HG03108 (cell line): ENCODE measurements at regions not wholly inside any gene's neighbourhood (a gene's known extent, or its start where the extent isn't known, plus 50 kb on each side); places are given as distances from the start of the nearest gene placed in this dataset.
"Not testable (repeated sequence)": the region's sequence is repeated elsewhere in the genome, so short reads cannot be mapped to it uniquely, and the experiment has no call there.

Experiments used
- ATAC-seq: cut with Tn5 transposase; IDR thresholded peaks from one replicate; pipeline ENCODE4 v1.9.1; 2021; ENCODE audit warnings: moderate library complexity; ENCODE audit not compliant: unreplicated experiment

DNA sequence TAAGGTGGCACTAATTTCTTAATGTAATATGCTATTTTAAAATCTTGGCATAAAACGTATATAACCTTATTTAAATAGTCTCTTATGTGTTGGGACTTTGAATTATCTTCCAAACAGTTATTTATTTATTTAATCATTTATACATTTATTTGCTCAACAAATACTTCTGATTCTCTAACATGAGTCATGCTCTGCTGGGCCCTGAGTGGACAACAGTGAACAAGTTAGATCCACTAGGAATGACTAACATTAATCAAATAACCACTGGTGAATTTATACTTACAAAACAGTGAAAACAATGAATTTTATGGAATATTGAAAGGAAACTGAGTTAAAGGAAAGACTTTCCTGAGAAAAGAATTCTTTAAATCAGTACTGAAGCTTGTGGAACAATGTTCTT is 1257.2 kb upstream of the CHAC2 start:
- ATAC-seq, result no peak

DNA sequence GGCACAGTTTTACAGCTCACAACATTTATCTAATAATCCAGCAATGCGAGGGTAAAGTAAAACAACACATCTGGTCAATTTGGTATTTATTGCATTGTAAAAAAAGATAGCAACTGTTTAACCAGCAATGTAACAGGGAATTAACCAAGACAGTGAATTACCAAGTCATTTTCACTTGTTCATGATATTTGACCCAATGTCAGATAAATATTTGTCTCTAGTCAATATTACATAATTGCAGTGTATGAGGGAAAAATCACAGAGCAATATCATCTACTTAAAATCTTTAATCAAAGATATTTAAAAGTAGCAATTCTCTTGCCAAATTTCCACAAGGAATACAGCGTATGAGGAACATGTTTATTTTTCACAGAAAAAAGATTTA is 1265.1 kb upstream of the CHAC2 start:
- no peak for ATAC-seq

DNA sequence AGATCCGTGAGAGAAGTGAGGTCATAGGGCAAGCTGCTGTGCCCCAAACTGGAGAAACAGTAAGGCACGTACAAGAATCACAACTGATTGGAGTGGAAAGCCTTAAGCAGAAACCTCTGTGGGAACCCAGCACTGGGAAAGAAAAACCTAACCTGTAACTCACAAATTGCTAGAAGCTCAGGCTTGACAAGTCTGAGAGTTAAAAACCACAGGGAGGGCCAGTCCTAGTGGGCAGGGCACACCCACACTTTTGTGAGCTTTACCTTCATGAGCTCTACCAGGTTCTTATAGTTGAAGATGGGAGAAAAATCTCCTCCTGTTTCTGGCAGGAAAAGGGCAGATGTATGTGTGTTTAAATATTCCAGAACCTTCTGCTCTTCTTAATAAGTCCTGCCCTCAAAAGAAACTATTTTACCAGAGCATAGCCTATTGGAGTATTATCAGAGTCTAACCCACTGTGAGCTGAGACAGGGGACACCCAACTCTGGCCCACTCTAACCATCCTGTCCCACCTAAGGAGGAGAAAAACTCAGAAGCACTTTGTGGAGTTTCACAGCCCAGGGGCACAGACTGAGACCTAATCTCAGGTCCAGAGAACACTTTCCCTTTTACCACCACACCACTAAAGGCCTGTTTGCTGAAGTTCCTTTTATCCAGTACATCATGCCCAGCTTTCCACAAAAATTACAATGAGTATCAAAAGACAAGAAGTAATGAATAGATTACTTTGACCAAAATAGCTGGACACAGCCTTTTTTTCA is 1265.7 kb upstream of the CHAC2 start:
- ATAC-seq, result no peak

DNA sequence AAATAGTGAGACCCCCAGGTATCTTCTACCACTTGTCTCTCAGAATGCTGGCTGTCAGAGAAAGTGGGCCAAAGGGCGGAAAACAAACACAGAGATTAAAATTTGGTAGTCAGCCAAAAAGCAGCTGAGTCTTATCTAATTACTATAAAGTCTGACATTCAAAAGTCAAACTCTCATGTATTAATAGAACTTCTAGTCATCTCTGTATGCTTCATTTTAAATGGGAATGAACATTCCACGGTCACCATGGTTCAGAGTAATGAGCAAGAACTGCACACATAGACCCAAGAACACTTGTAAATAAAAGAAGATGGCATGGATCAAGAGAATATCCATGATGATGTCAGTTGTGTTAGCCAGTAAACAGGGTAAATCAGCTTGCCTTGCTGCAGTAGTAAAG is 1267.0 kb upstream of the CHAC2 start:
- ATAC-seq, result no peak

DNA sequence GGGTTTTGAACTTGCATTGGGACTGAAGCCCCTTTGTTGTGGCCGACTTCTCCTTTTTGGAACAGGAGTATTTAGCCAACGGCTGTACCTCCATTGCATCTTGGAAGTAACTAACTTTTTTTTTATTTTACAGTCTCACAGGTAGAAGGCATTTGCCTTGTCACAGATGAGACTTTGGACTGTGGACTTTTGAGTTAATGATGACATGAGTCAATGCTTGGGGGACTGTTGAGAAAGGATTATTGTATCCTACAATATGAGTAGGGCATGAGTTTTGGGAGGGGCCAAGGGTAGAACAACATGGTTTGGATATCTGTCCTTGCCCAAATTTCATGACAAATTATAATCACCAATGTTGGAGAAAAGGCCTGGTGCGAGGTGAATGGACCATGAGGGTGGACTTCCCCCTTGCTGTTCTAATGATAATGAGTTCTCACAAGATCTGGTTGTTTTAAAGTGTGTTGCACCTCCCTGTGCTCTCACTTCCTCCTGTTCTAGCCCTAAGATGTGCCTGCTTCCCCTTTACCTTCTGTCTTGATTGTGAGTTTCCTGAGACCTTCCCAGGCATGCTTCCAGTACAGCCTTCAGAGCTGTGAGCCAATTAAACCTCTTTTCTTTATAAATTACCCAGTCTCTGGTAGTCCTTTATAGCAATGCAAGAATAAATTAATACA is 1269.4 kb upstream of the CHAC2 start:
- no peak for ATAC-seq

DNA sequence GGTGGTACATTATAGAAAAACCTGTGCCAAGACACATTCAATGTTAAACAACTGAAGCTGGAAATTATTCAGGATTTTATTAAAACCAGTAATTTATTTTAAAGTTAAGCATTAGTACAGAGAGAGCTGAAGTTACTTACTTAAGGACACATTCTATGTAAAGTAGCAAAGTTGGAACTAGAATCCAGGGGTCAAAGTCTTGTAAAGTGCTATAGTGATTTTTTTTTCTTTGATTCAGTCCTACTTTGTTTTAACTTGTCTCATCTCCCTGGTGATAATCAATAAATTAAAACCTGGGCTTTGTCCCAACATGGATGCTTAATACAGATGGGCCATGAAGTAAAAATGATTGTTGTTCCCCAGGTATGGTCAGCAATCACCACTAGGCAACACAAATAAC is 1271.8 kb upstream of the CHAC2 start:
- ATAC-seq, result no peak

DNA sequence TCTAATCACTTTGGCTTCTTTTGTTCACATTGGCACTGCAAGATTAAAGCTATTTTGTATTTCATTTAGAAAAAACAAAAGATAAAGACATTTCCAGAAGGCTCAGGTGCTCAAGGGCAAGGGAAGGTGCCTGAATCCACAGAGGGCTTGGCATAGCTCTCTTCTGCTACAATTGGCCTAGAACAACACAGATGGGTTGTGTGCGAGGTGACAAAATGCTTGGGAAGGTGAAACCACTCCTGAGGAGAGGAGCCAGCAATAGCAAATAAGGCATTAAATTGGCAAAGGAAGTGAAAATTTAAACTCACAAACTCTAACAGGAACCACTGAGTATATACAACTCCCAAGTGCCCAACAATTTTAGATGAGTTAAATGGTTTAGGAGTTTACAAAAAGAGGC is 1290.4 kb upstream of the CHAC2 start:
- ATAC-seq, result no peak

DNA sequence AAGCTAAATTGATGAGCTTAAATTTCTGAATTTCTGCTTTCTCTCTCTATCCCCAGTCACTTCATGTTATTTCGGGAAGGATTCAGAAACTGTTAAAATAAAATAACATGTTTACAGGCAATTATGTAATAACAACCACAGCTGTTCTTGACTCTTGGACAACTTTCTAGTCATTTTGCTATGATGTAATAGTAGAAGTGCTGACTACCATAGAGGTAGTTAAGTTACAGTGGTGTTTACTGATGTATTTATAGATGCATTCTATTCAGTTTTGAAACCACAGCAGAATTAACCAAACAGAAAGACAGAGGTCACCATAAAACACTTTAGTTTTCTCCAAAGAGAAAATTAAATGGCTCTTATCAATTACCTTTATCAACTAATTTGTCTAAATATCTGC is 1292.0 kb upstream of the CHAC2 start:
- no peak for ATAC-seq

DNA sequence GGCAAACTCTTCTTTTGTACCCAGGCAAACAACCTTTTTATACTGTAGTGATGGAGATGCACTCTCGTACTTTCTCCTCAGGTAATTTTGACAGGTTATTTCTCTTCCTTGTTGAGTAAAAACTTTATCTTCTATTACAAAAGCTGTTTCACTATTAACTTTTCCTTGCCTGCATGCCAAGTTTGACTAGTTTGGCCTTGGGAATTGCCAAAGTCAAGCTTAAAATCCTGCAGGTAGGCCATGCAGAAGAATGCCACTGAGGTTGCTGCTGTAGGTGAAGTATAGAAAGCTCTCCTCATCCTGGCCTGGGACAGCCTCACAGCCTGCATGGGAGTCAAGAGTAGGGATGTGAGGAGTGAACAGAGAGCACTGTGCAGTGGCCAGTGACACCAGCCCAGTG is 1293.5 kb upstream of the CHAC2 start:
- ATAC-seq, result no peak

DNA sequence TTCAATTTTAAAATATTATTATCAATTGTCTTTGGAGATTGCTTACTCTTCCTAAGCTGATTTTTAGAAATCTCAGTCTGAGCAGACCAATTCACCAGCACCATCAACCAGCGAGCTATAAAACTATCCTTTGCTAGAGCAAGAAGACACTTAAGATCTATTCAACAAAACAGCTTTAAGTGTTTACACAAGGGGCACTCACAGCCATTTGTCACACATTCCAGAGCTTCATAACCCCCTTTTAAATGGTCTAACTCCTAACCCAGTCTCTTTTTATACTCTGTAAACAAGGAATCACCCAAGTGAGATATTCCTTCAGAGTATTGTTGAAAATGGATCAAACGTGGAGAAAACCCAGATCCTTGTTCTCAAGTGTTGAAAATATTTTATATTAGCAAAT is 1294.1 kb upstream of the CHAC2 start:
- ATAC-seq, result no peak

DNA sequence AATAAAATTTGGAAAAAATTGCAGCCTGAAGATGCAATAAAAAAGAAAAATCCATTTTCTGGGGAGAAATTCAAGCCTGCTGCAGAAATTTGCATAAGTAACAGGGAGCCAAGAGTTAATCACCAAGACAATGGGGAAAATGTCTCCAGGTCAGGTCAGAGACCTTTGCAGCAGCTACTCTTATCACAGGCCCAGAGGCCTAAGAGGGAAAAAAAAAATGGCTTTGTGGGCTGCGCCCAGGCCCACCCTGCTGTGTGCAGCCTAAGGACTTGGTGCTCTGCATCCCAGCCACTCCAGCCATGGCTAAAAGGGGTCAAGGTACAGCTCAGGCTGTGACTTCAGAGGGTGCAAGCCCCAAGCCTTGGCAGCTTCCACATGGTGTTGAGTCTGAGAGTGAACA is 1297.1 kb upstream of the CHAC2 start:
- ATAC-seq, result not testable (repeated sequence)

DNA sequence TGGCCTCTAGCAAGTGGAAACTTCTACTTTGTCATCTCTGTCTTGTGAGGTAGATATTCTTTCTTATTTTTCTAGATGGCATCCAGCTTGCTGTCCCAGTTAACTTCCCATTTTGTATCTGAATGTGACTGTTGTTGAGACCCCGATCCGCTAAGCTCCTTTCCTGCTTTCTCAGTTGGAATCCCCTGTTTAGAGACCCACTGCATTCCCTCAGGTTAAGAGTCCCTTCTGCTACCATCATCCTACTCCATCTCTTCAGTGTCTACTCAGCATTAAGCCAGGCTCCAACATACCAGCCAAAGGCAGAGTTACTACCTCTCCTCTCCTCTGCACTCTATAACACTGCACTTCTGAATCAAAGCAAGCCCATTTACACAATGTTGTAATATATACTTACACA is 1300.4 kb upstream of the CHAC2 start:
- ATAC-seq, result no peak

DNA sequence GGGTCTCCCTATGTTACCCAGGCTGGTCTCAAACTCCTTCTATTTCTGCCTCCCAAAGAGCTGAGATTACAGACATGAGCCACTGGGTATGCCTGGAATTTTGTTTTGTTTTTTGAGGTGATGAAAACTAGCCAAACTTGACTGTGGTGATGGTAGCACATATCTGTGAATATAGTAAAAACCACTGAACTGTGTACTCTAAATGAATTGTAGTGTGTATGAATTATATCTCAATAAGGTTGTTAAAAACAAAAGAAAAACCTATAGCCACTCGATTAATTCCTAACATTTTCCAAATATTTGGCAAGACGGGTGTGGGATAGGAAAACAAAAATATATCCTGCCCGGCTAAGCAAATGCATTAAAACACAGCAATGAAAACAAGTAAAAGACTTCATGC is 1302.3 kb upstream of the CHAC2 start:
- no peak for ATAC-seq

DNA sequence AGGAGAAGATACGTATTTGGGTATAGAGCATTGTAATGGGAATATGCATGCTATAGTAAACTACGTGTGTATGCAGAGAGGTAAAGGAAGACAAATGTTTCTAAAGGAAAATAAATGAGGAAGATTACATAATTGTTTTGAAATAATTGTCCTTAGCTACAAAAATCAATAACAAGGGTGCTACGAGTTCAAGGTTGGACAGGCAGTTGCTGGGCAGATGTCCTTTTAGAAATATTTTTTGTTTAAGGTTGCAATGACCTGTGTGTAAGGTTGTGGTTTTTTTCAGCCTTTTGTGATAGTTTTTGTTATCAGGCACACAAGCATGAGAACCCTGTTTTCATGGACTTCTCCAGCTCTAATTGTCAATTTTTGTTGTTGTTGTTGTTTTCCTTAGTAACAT is 1304.1 kb upstream of the CHAC2 start:
- ATAC-seq, result no peak

DNA sequence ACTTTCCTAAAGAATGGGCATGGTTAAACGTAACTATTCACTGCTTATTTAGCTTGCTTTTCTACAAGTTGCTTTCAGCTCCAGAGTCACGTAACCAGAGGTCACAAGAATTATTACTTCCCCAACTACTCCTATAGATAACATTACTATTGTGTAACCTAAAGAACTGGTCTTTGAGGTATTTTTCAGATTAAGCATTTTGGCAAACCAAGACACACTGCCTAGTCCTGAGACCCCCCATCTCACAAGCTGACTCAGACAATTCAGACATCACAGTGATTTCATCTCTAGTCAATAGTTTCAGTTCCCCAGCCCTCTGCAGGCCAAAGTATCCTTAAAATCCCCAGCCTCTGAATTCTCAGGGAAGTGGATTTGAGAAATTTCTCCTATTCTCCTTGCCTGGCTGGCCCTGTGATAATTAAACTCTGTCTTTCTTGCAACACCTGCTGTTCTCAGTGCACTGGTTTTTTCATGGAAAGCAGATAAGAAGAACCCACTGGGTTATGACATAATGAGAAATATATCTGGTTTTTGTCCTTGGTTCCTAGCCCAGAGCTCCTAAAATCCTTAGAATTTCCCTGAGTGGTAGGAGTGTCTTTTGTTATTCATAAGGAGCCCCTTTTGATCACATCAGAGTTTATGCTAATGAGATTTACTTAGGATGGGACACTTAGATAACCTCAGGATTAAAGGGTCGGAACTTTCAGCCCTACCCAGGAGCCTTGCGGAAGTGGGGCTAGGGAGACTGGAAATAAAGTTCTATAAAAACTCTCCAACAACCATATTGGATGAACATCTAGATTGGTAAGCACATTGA is 1310.8 kb upstream of the CHAC2 start:
- no peak for ATAC-seq

DNA sequence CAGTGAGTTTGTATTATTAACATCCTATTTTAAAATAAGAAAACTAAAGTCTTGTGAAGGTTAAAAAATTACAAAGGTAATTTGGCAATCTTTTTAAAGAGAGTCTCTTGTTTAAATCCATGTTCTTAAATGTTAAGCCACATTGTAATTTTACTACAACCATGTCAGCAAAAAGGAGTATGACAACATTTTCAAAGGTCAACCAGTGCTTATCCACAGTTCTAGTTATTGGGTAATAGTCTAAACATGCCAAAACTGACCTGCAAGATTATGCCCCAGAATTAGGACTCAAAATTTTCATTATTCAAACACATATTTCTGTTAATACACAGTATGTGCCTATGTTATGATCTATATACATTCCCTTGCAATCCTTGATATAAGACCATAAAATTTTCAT is 1312.6 kb upstream of the CHAC2 start:
- ATAC-seq, result no peak

DNA sequence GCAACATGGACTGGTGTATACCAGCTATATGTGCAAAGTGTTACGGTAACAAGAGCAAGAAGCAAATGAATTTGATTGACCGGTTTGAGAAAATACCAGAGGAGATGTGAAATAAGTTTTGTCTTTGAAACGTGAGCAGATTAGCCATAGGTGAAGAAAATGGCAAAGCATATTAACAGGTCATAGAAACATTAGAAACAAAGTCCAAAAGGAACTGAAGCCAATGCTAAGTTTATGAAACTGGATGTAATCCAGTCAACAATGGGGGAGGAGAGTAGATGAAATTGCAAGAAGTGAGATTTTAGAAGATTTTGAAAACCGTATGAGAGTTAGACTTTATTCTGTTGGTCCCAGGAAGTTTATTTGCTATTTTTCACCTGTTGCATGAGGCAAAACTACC is 1315.4 kb upstream of the CHAC2 start:
- no peak for ATAC-seq

DNA sequence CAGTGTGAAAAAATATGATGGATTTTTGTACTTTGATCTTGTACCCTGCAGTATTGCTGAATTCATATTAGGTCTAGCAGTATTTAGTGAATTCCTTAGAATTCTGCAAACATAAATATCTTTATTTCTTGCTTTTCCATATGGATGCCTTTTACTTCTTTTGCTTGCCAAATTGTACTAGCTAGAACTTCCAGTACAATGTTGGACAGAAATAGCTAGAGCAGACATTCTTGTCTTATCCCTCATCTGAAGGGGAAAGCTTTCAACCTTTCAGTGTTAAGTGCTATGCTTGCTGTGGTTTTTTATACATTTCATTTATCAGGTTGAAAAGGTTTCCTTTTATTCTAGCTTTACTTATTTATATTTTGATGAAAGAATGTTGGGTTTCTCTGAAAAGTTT is 1321.9 kb upstream of the CHAC2 start:
- ATAC-seq, result no peak

DNA sequence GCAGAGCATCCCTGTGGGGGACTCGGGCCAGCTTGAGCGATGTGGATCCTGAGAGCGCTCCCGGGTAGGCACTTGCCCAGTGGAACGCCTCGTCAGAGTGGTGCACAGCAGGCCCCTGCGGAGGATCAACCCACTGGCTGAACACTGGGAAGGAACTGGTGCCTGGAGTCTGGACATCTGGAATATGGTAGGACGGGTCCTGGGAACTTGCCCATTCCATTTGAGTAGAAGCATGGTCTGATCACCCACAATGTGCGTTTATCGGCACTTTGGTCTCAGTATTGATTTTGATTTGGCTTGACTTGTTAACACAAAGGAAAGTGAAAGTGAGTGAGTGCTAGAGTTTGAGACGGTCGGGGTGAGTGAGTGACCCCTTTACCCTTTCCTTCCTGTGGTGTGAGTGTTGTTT is 1336.2 kb upstream of the CHAC2 start:
- no peak for ATAC-seq

DNA sequence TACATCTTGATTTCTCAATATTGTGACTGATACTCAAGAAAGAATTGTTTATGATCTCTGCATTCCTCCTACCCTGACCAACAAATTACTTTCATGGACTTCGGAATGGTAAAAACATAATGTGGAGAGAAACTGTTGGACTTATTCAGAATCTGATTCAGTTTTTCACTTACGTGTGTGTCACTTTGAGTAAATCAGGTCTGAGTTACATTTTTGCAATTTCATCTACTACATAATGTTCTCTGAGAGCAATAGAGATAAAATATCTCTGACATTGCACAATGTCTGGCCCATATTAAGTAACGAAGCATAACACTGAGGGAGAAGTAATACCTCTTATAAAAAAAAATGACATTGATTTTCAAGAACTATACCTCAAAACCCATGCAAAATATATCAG is 1337.9 kb upstream of the CHAC2 start:
- ATAC-seq, result no peak

DNA sequence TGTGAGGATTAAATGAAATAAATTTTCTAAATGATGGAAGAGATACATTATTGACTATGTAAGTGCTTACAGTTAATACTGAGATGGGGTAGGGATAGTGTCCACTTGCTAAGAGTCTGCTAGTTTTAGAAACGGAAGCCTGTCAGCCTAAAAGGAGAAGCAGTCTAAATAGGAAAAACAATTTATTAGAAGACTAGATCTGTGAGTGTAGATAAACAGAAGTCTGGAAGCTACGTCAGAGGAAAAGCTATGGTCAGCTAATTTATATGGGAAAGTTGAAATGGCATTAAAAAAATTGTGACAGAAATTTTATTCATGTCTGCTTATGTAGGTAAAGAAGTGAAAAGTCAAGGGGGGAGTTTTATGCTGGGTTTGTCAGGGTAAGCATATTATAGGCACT is 1338.4 kb upstream of the CHAC2 start:
- no peak for ATAC-seq

DNA sequence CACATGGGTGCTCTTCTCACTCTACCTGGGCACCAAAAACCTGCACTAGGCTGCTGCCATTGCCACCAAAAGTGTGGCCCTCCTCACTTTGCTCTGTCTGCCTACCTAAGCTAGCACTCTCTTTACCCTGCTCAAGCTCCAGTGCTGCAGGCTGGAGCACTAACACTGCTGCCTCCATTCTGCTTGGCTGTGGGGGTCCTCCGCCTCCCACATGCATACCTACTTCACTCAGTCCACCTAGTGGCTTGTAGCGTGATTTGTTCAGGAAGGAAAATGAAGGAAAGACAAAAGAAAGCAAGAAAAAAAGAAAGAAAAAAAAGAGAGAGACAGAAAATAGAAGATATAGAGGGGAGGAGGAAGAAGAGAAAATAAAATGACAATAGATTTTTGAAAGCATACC is 1339.4 kb upstream of the CHAC2 start:
- no peak for ATAC-seq
